ENCODE measurements at regions not wholly inside any gene's neighbourhood (a gene's known extent, or its start where the extent isn't known, plus 50 kb on each side); places are given as distances from the start of the nearest gene placed in this dataset.

DNA sequence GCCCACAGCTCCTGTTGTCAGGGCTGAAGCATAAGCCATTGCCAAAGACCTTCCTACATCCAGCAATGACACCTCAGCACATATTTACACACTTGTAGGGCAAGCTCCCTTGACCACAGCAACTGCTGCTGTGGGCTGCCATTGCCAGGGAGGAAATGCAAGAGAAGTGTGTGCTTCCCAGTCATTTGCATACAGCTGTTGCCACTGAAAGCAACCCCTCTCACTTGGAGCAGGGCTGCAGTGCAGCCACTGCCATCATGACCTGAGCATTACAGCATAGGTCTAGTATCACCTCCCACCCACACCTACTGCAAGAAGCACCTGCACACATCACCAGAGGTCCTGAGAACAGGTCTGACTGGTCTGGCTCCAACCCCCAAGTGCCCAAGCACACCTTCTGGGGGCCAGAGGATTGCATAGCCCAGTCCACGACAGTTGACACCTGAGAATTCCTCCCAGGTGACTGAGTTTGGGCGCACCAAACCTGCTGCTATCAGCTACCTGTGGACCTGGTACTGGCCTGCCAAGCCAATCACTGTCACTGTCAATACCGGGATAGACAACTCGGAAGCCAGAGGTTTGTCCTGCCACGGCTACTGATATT lies 636.5 kb upstream of the SLIT2 start:
- TF ChIP-seq CTCF (conservative IDR thresholded peaks at IDR 0.05) = no peak
- DNase-seq = peak; percentile 20
- no peak overlapping the region for H3K27ac ChIP-seq (ENCODE audit: insufficient read length, low read depth, low read length)
- H3K56ac ChIP-seq (ENCODE audit: insufficient read length, low read depth, low read length) = no peak overlapping the region
- no peak overlapping the region for H3K9ac ChIP-seq (ENCODE audit: extremely low read depth, insufficient read length, low read length)
- no peak overlapping the region for H2BK12ac ChIP-seq (ENCODE audit: insufficient read length, low read depth, low read length)
- no peaks in the 10 kb centered on the region for H4K20me1 ChIP-seq (ENCODE audit: control insufficient read depth, insufficient read depth, insufficient read length)
- H2BK120ac ChIP-seq (ENCODE audit: low read depth, low read length, poor library complexity, severe bottlenecking) = no peak overlapping the region
- H3K23me2 ChIP-seq (ENCODE audit: insufficient read length, low read depth, low read length, poor library complexity, severe bottlenecking) = no peaks in the 10 kb centered on the region
- H3K79me2 ChIP-seq (ENCODE audit: insufficient read depth, low read length) = no peaks in the 10 kb centered on the region
- no peaks in the 10 kb centered on the region for H3K4me1 Mint-ChIP-seq
- H3K4me1 ChIP-seq (ENCODE audit: insufficient read depth, low read length) = no peaks in the 10 kb centered on the region
- no peaks in the 10 kb centered on the region for H3K79me1 ChIP-seq (ENCODE audit: insufficient read depth, low read depth, low read length, poor library complexity, severe bottlenecking)
- no peak overlapping the region for H3K14ac ChIP-seq (ENCODE audit: insufficient read depth, low read length)
- H2AK5ac ChIP-seq (ENCODE audit: insufficient read length, low read length) = no peak overlapping the region
- peaks cover 11% of the 10 kb centered on the region in 2 experiments; a peak in 4 of 5 replicates for H3K9me3 Mint-ChIP-seq
- no peak overlapping the region for H3K27ac Mint-ChIP-seq
- H3K4me2 ChIP-seq (ENCODE audit: insufficient read depth, insufficient read length, low read length) = no peak overlapping the region
- no peaks in the 10 kb centered on the region for H3K27me3 Mint-ChIP-seq (ENCODE audit: low read depth)
- H3K4me3 Mint-ChIP-seq = no peak overlapping the region
- H3K18ac ChIP-seq (ENCODE audit: insufficient read length, low read depth, low read length) = no peak overlapping the region
- no peak overlapping the region for H3K4ac ChIP-seq (ENCODE audit: low read depth, low read length)
- no peak overlapping the region for H2AFZ ChIP-seq (ENCODE audit: low read length)
- WGBS (ENCODE audit: extremely low coverage, insufficient read length, low lambda C conversion rate) = no CpG with 5 or more reads among the region's 5 CpGs
- no peaks in the 10 kb centered on the region for H3K9me3 ChIP-seq (ENCODE audit: control insufficient read depth, low read depth, low read length)
- H2BK20ac ChIP-seq (ENCODE audit: low read depth, low read length, poor library complexity, severe bottlenecking) = no peak overlapping the region
- H2BK5ac ChIP-seq (ENCODE audit: insufficient read length, low read length) = no peak overlapping the region
- H2BK15ac ChIP-seq (ENCODE audit: low read depth, low read length) = no peak overlapping the region
- no peak overlapping the region for H4K5ac ChIP-seq (ENCODE audit: insufficient read length, low read depth, low read length)
- no peak overlapping the region for H3T11ph ChIP-seq (ENCODE audit: low read length)
- H3K36me3 Mint-ChIP-seq (ENCODE audit: insufficient read depth in 1 of 3, low read depth in 3 of 3) = no peaks in the 10 kb centered on the region; a peak in 1 of 7 replicates
- H3K27me3 ChIP-seq (ENCODE audit: insufficient read depth, low read length) = no peaks in the 10 kb centered on the region
- no peak overlapping the region for H3K23ac ChIP-seq (ENCODE audit: insufficient read length, low read depth, low read length)
- H4K91ac ChIP-seq (ENCODE audit: insufficient read length, low read depth, low read length) = no peak overlapping the region
- H4K8ac ChIP-seq (replicated peaks; ENCODE audit: insufficient read length, low read depth, low read length) = no peak overlapping the region
